ENCODE measurements at regions not wholly inside any gene's neighbourhood (a gene's known extent, or its start where the extent isn't known, plus 50 kb on each side); places are given as distances from the start of the nearest gene placed in this dataset.

- no peak for DNase-seq (ENCODE audit: low spot score)
- no peak overlapping the region for H3K9ac ChIP-seq (ENCODE audit: low read depth in 1 of 2, low read length in 2 of 2)
- TF ChIP-seq GABPA (IDR thresholded peaks at IDR 0.05 in 1 of 2, conservative IDR thresholded peaks at IDR 0.05 in 1 of 2) (no peak), RXRA (IDR thresholded peaks at IDR 0.05) (no peak), REST (IDR thresholded peaks at IDR 0.05) (no peak), NR2F2 (IDR thresholded peaks at IDR 0.05) (no peak), JUND (IDR thresholded peaks at IDR 0.05) (no peak), HNF4G (IDR thresholded peaks at IDR 0.05) (no peak), FOXA1 (IDR thresholded peaks at IDR 0.05) (no peak), SP1 (IDR thresholded peaks at IDR 0.05) (no peak), FOXA2 (IDR thresholded peaks at IDR 0.05) (no peak), TAF1 (conservative IDR thresholded peaks at IDR 0.05) (no peak), EGR1 (IDR thresholded peaks at IDR 0.05; ENCODE audit: low read depth in 2 of 2) (no peak), HNF4A (conservative IDR thresholded peaks at IDR 0.05) (no peak), YY1 (IDR thresholded peaks at IDR 0.05) (no peak), RAD21 (IDR thresholded peaks at IDR 0.05) (no peak)
- TF ChIP-seq, protein P1, sequence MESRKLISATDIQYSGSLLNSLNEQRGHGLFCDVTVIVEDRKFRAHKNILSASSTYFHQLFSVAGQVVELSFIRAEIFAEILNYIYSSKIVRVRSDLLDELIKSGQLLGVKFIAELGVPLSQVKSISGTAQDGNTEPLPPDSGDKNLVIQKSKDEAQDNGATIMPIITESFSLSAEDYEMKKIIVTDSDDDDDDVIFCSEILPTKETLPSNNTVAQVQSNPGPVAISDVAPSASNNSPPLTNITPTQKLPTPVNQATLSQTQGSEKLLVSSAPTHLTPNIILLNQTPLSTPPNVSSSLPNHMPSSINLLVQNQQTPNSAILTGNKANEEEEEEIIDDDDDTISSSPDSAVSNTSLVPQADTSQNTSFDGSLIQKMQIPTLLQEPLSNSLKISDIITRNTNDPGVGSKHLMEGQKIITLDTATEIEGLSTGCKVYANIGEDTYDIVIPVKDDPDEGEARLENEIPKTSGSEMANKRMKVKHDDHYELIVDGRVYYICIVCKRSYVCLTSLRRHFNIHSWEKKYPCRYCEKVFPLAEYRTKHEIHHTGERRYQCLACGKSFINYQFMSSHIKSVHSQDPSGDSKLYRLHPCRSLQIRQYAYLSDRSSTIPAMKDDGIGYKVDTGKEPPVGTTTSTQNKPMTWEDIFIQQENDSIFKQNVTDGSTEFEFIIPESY (IDR thresholded peaks at IDR 0.05) = no peak
- TF ChIP-seq, protein P2, sequence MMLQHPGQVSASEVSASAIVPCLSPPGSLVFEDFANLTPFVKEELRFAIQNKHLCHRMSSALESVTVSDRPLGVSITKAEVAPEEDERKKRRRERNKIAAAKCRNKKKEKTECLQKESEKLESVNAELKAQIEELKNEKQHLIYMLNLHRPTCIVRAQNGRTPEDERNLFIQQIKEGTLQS (IDR thresholded peaks at IDR 0.05) = no peak
- TF ChIP-seq, protein P3, sequence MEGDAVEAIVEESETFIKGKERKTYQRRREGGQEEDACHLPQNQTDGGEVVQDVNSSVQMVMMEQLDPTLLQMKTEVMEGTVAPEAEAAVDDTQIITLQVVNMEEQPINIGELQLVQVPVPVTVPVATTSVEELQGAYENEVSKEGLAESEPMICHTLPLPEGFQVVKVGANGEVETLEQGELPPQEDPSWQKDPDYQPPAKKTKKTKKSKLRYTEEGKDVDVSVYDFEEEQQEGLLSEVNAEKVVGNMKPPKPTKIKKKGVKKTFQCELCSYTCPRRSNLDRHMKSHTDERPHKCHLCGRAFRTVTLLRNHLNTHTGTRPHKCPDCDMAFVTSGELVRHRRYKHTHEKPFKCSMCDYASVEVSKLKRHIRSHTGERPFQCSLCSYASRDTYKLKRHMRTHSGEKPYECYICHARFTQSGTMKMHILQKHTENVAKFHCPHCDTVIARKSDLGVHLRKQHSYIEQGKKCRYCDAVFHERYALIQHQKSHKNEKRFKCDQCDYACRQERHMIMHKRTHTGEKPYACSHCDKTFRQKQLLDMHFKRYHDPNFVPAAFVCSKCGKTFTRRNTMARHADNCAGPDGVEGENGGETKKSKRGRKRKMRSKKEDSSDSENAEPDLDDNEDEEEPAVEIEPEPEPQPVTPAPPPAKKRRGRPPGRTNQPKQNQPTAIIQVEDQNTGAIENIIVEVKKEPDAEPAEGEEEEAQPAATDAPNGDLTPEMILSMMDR (IDR thresholded peaks at IDR 0.05; ENCODE audit: low read depth, low read length, missing input control) = no peak
- TF ChIP-seq, protein P4, sequence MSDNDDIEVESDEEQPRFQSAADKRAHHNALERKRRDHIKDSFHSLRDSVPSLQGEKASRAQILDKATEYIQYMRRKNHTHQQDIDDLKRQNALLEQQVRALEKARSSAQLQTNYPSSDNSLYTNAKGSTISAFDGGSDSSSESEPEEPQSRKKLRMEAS (IDR thresholded peaks at IDR 0.05) = no peak
- H3K4me1 ChIP-seq (ENCODE audit: control insufficient read depth in 4 of 4, insufficient read depth in 4 of 4, low read length in 3 of 4) = no peaks in the 10 kb centered on the region
- H3K4me3 ChIP-seq (ENCODE audit: low read depth in 1 of 3, low read length in 3 of 3) = no peak overlapping the region
- no peaks in the 10 kb centered on the region for H3K9me3 ChIP-seq (ENCODE audit: control insufficient read depth in 4 of 4, low read length in 3 of 4)
- no peaks in the 10 kb centered on the region for H3K27me3 ChIP-seq (ENCODE audit: control insufficient read depth in 4 of 4, insufficient read depth in 4 of 4, low read length in 3 of 4)
- 56% methylated on average over 4 of the region's 4 CpGs for WGBS
- H3K36me3 ChIP-seq (ENCODE audit: control insufficient read depth in 4 of 4, insufficient read depth in 3 of 4, low read depth in 1 of 4, low read length in 3 of 4) = no peaks in the 10 kb centered on the region
- H3K27ac ChIP-seq (ENCODE audit: low read depth in 1 of 2, low read length in 2 of 2) = no peak overlapping the region
Observed at GRCh38 chr3:18679238-18679637, 254.1 kb upstream of the SATB1 start.

Measured in liver (tissue), 8 donors.